ENCODE measurements at regions not wholly inside any gene's neighbourhood (a gene's known extent, or its start where the extent isn't known, plus 50 kb on each side); places are given as distances from the start of the nearest gene placed in this dataset.

- TF ChIP-seq CTCF (IDR thresholded peaks at IDR 0.05 in 8 of 11, conservative IDR thresholded peaks at IDR 0.05 in 3 of 11) (no peak), POLR2A (IDR thresholded peaks at IDR 0.05) (no peak), POLR2AphosphoS5 (IDR thresholded peaks at IDR 0.05) (no peak)
Observed at GRCh38 chrX:809081-809480, 178.5 kb downstream of the SHOX start.
